ENCODE measurements at regions not wholly inside any gene's neighbourhood (a gene's known extent, or its start where the extent isn't known, plus 50 kb on each side); places are given as distances from the start of the nearest gene placed in this dataset.

- no peak for DNase-seq (ENCODE audit: low read depth in 2 of 2)
Observed at GRCh38 chr6:71395731-71396409, 107.3 kb downstream of the OGFRL1 start.

GRCh38 chr6:71396410-71396801, 107.8 kb downstream of the OGFRL1 start:
- no peak for DNase-seq (ENCODE audit: low read depth in 2 of 2)

- DNase-seq (ENCODE audit: low read depth in 2 of 2), result no peak
Observed at GRCh38 chr6:71399279-71399678, 110.7 kb downstream of the OGFRL1 start.

- DNase-seq (ENCODE audit: low read depth in 2 of 2), result peak in 1 of 2 donors; percentile 55
Observed at GRCh38 chr6:71400852-71401251, 112.2 kb downstream of the OGFRL1 start.

GRCh38 chr6:71402096-71402495, 113.5 kb downstream of the OGFRL1 start:
- DNase-seq (ENCODE audit: low read depth in 2 of 2), result peak in 1 of 2 donors; percentile 42

GRCh38 chr6:71403422-71404134, 115.0 kb downstream of the OGFRL1 start:
- peak in 1 of 2 donors; percentile 37 for DNase-seq (ENCODE audit: low read depth in 2 of 2)

GRCh38 chr6:71404145-71404966, 115.7 kb downstream of the OGFRL1 start:
- DNase-seq (ENCODE audit: low read depth in 2 of 2), result peak; percentile 88 to 92

GRCh38 chr6:71404967-71405278, 116.3 kb downstream of the OGFRL1 start:
- no peak for DNase-seq (ENCODE audit: low read depth in 2 of 2)

- DNase-seq (ENCODE audit: low read depth in 2 of 2), result no peak
Observed at GRCh38 chr6:71405416-71405815, 116.8 kb downstream of the OGFRL1 start.

GRCh38 chr6:71406865-71407860, 118.6 kb downstream of the OGFRL1 start:
- DNase-seq (ENCODE audit: low read depth in 2 of 2), result peak in 1 of 2 donors; percentile 57

- DNase-seq (ENCODE audit: low read depth in 2 of 2), result peak in 1 of 2 donors; percentile 39
Observed at GRCh38 chr6:71408787-71409723, 120.4 kb downstream of the OGFRL1 start.

- DNase-seq (ENCODE audit: low read depth in 2 of 2), result peak in 1 of 2 donors; percentile 54
Observed at GRCh38 chr6:71410164-71410566, 121.6 kb downstream of the OGFRL1 start.

- DNase-seq (ENCODE audit: low read depth in 2 of 2), result peak in 1 of 2 donors; percentile 47
Observed at GRCh38 chr6:71410681-71411080, 122.1 kb downstream of the OGFRL1 start.

GRCh38 chr6:71411882-71412281, 123.3 kb downstream of the OGFRL1 start:
- no peak for DNase-seq (ENCODE audit: low read depth in 2 of 2)

GRCh38 chr6:71412559-71413140, 124.0 kb downstream of the OGFRL1 start:
- DNase-seq (ENCODE audit: low read depth in 2 of 2), result no peak

GRCh38 chr6:71414486-71414885, 125.9 kb downstream of the OGFRL1 start:
- DNase-seq (ENCODE audit: low read depth in 2 of 2), result no peak

- no peak for DNase-seq (ENCODE audit: low read depth in 2 of 2)
Observed at GRCh38 chr6:71419217-71420094, 130.8 kb downstream of the OGFRL1 start.

GRCh38 chr6:71420095-71420692, 131.6 kb downstream of the OGFRL1 start:
- peak in 1 of 2 donors; percentile 68 for DNase-seq (ENCODE audit: low read depth in 2 of 2)
